ENCODE measurements at regions not wholly inside any gene's neighbourhood (a gene's known extent, or its start where the extent isn't known, plus 50 kb on each side); places are given as distances from the start of the nearest gene placed in this dataset.
A peak's percentile ranks its signal among the peaks of the same experiment; 100 is the strongest.

GRCh38 chr4:138562544-138562991, 320.4 kb upstream of the SLC7A11 start:
- Histone ChIP-seq H3K9me2 (replicated peaks; ENCODE audit: insufficient read depth, low read length) (no peaks in the 10 kb centered on the region), H2AFZ (ENCODE audit: low read length) (no peak overlapping the region), H3K27me3 (ENCODE audit: low read length) (no peaks in the 10 kb centered on the region), H3K4me1 (ENCODE audit: low read length) (no peaks in the 10 kb centered on the region), H3K9ac (ENCODE audit: low read length) (no peak overlapping the region), H3K36me3 (ENCODE audit: insufficient read depth, low read length) (no peaks in the 10 kb centered on the region), H3K79me2 (ENCODE audit: low read length) (no peaks in the 10 kb centered on the region), H3K27ac (ENCODE audit: low read length) (no peak overlapping the region), H4K20me1 (ENCODE audit: insufficient read depth, low read depth, low read length) (no peaks in the 10 kb centered on the region), H3K9me3 (ENCODE audit: low read length) (no peaks in the 10 kb centered on the region), H3K4me2 (ENCODE audit: low read depth, low read length, poor library complexity, severe bottlenecking) (no peak overlapping the region), H3K4me3 (ENCODE audit: low read length) (no peak overlapping the region)
- DNase-seq, result no peak

DNA sequence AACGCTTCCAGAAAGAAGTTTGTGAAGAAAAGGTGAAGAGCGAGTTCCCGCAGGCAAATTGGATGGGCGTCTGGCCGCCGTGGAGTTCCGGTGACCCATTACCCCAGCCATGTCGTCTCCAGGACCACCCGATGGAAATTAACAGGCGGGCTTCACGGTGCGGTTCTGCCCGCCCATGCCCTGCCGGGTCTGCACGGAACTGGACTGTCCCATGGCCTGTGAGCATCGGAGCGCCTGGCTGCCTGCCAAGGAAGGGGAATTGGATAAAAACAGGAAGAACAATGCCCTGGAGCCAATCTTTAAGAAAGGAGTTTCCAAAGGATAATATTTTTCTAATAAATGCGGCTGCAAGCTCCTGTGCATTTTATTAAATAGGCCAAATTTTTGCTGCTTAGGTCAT, 319.8 kb upstream of the SLC7A11 start:
- H3K9ac ChIP-seq (ENCODE audit: low read length), result no peak overlapping the region
- no peaks in the 10 kb centered on the region for H4K20me1 ChIP-seq (ENCODE audit: insufficient read depth, low read depth, low read length)
- H3K36me3 ChIP-seq (ENCODE audit: insufficient read depth, low read length), result no peaks in the 10 kb centered on the region
- no peaks in the 10 kb centered on the region for H3K79me2 ChIP-seq (ENCODE audit: low read length)
- H3K9me2 ChIP-seq (replicated peaks; ENCODE audit: insufficient read depth, low read length), result no peaks in the 10 kb centered on the region
- H3K4me3 ChIP-seq (ENCODE audit: low read length), result no peak overlapping the region
- H3K4me1 ChIP-seq (ENCODE audit: low read length), result no peaks in the 10 kb centered on the region
- no peak overlapping the region for H3K4me2 ChIP-seq (ENCODE audit: low read depth, low read length, poor library complexity, severe bottlenecking)
- no peak for DNase-seq
- no peak overlapping the region for H3K27ac ChIP-seq (ENCODE audit: low read length)
- no peak overlapping the region for H2AFZ ChIP-seq (ENCODE audit: low read length)
- no peaks in the 10 kb centered on the region for H3K9me3 ChIP-seq (ENCODE audit: low read length)
- H3K27me3 ChIP-seq (ENCODE audit: low read length), result no peaks in the 10 kb centered on the region

DNA sequence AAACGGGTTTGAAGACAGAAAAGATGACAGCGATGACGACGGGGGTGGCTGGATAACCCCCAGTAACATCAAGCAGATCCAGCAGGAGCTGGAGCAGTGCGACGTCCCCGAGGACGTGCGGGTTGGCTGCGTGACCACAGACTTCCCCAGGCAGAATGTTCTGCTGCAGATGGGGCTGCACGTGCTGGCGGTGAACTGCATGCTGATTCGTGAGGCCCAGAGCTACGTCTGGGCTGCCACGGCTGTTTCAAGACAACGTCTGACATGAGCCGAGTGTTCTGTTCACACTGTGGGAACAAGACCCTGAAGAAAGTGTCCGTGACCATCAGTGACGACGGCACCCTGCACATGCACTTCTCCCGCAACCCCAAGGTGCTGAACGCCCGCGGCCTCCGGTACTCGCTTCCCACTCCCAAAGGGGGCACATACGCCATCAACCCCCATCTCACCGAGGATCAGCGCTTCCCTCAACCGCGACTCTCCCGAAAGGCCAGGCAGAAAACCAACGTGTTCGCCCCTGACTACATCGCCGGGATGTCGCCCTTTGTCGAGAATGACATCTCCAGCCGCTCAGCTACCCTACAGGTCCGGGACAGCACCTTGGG, 319.2 kb upstream of the SLC7A11 start:
- Histone ChIP-seq H3K9me2 (replicated peaks; ENCODE audit: insufficient read depth, low read length) (no peaks in the 10 kb centered on the region), H3K27ac (ENCODE audit: low read length) (no peak overlapping the region), H3K27me3 (ENCODE audit: low read length) (no peaks in the 10 kb centered on the region), H3K9ac (ENCODE audit: low read length) (no peak overlapping the region), H2AFZ (ENCODE audit: low read length) (no peak overlapping the region), H3K4me3 (ENCODE audit: low read length) (no peak overlapping the region), H3K36me3 (ENCODE audit: insufficient read depth, low read length) (no peaks in the 10 kb centered on the region), H3K4me2 (ENCODE audit: low read depth, low read length, poor library complexity, severe bottlenecking) (no peak overlapping the region), H3K9me3 (ENCODE audit: low read length) (no peaks in the 10 kb centered on the region), H3K79me2 (ENCODE audit: low read length) (no peaks in the 10 kb centered on the region), H4K20me1 (ENCODE audit: insufficient read depth, low read depth, low read length) (no peaks in the 10 kb centered on the region), H3K4me1 (ENCODE audit: low read length) (no peaks in the 10 kb centered on the region)
- no peak for DNase-seq

GRCh38 chr4:138560448-138560847, 318.3 kb upstream of the SLC7A11 start:
- no peak overlapping the region for H3K4me2 ChIP-seq (ENCODE audit: low read depth, low read length, poor library complexity, severe bottlenecking)
- no peak overlapping the region for H3K27ac ChIP-seq (ENCODE audit: low read length)
- H3K4me3 ChIP-seq (ENCODE audit: low read length), result no peak overlapping the region
- no peak overlapping the region for H2AFZ ChIP-seq (ENCODE audit: low read length)
- no peak overlapping the region for H3K9ac ChIP-seq (ENCODE audit: low read length)
- no peaks in the 10 kb centered on the region for H3K4me1 ChIP-seq (ENCODE audit: low read length)
- DNase-seq, result no peak
- H3K79me2 ChIP-seq (ENCODE audit: low read length), result no peaks in the 10 kb centered on the region
- no peaks in the 10 kb centered on the region for H3K9me2 ChIP-seq (replicated peaks; ENCODE audit: insufficient read depth, low read length)
- no peaks in the 10 kb centered on the region for H3K36me3 ChIP-seq (ENCODE audit: insufficient read depth, low read length)
- no peaks in the 10 kb centered on the region for H3K9me3 ChIP-seq (ENCODE audit: low read length)
- H3K27me3 ChIP-seq (ENCODE audit: low read length), result no peaks in the 10 kb centered on the region
- no peaks in the 10 kb centered on the region for H4K20me1 ChIP-seq (ENCODE audit: insufficient read depth, low read depth, low read length)

DNA sequence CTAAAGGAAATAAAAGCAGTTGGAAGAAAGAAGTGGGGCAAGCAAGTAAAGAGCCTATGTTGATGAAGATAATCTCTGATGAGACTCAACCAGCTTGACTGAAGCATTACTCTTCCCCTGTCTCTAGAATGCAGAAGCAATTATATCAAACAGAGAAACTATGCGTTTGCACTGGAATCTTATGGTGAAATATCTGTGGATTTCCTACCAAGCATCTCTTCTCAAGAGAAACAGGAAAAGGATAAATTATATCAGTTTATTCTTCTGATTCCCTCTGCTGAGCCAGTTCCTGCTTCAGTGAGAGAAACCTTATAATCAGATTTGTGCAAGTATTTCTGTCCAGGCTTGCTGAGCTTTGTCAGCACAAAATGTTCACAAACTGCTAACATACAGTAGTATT, 316.7 kb upstream of the SLC7A11 start:
- Histone ChIP-seq H2AFZ (ENCODE audit: low read length) (no peak overlapping the region), H3K4me2 (ENCODE audit: low read depth, low read length, poor library complexity, severe bottlenecking) (no peak overlapping the region), H3K4me1 (ENCODE audit: low read length) (no peaks in the 10 kb centered on the region), H3K9ac (ENCODE audit: low read length) (no peak overlapping the region), H3K9me2 (replicated peaks; ENCODE audit: insufficient read depth, low read length) (no peaks in the 10 kb centered on the region), H4K20me1 (ENCODE audit: insufficient read depth, low read depth, low read length) (no peaks in the 10 kb centered on the region), H3K79me2 (ENCODE audit: low read length) (no peaks in the 10 kb centered on the region), H3K27ac (ENCODE audit: low read length) (no peak overlapping the region), H3K9me3 (ENCODE audit: low read length) (no peaks in the 10 kb centered on the region), H3K4me3 (ENCODE audit: low read length) (no peak overlapping the region), H3K27me3 (ENCODE audit: low read length) (no peaks in the 10 kb centered on the region), H3K36me3 (ENCODE audit: insufficient read depth, low read length) (no peaks in the 10 kb centered on the region)
- no peak for DNase-seq

DNA sequence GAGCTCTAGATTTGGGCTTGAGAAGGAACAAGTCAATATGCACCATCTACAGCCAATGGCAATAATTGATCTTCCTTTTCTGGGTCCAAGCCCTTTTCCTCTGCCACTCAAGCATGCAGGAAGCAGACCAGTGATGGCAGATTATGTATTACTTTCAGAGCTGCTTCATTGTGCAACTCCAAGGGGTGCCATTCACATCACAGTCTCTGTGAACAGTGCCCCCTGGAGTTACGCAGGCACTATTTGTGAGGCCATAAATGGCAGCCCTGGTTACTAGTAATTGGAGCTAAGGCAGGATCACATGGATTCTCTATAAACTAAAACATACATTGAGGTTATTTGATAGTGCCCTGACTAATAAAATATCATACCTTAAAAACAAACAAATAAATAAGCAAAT, 313.4 kb upstream of the SLC7A11 start:
- Histone ChIP-seq H3K4me1 (ENCODE audit: low read length) (no peaks in the 10 kb centered on the region), H3K36me3 (ENCODE audit: insufficient read depth, low read length) (no peaks in the 10 kb centered on the region), H3K9ac (ENCODE audit: low read length) (no peak overlapping the region), H3K4me2 (ENCODE audit: low read depth, low read length, poor library complexity, severe bottlenecking) (no peak overlapping the region), H3K27ac (ENCODE audit: low read length) (no peak overlapping the region), H3K9me2 (replicated peaks; ENCODE audit: insufficient read depth, low read length) (no peaks in the 10 kb centered on the region), H3K9me3 (ENCODE audit: low read length) (no peaks in the 10 kb centered on the region), H3K27me3 (ENCODE audit: low read length) (no peaks in the 10 kb centered on the region), H4K20me1 (ENCODE audit: insufficient read depth, low read depth, low read length) (no peaks in the 10 kb centered on the region), H3K4me3 (ENCODE audit: low read length) (no peak overlapping the region), H3K79me2 (ENCODE audit: low read length) (no peaks in the 10 kb centered on the region), H2AFZ (ENCODE audit: low read length) (no peak overlapping the region)
- peak; percentile 77 for DNase-seq

GRCh38 chr4:138555108-138555507, 313.0 kb upstream of the SLC7A11 start:
- Histone ChIP-seq H3K36me3 (ENCODE audit: insufficient read depth, low read length) (no peaks in the 10 kb centered on the region), H3K4me1 (ENCODE audit: low read length) (no peaks in the 10 kb centered on the region), H3K4me3 (ENCODE audit: low read length) (no peak overlapping the region), H4K20me1 (ENCODE audit: insufficient read depth, low read depth, low read length) (no peaks in the 10 kb centered on the region), H3K9me3 (ENCODE audit: low read length) (no peaks in the 10 kb centered on the region), H3K27me3 (ENCODE audit: low read length) (no peaks in the 10 kb centered on the region), H3K9ac (ENCODE audit: low read length) (no peak overlapping the region), H2AFZ (ENCODE audit: low read length) (no peak overlapping the region), H3K4me2 (ENCODE audit: low read depth, low read length, poor library complexity, severe bottlenecking) (no peak overlapping the region), H3K9me2 (replicated peaks; ENCODE audit: insufficient read depth, low read length) (no peaks in the 10 kb centered on the region), H3K79me2 (ENCODE audit: low read length) (no peaks in the 10 kb centered on the region), H3K27ac (ENCODE audit: low read length) (no peak overlapping the region)
- no peak for DNase-seq

- H3K9me2 ChIP-seq (replicated peaks; ENCODE audit: insufficient read depth, low read length), result no peaks in the 10 kb centered on the region
- H3K9me3 ChIP-seq (ENCODE audit: low read length), result no peaks in the 10 kb centered on the region
- no peak overlapping the region for H3K4me3 ChIP-seq (ENCODE audit: low read length)
- H3K9ac ChIP-seq (ENCODE audit: low read length), result no peak overlapping the region
- H3K27ac ChIP-seq (ENCODE audit: low read length), result no peak overlapping the region
- H2AFZ ChIP-seq (ENCODE audit: low read length), result no peak overlapping the region
- H3K79me2 ChIP-seq (ENCODE audit: low read length), result no peaks in the 10 kb centered on the region
- H4K20me1 ChIP-seq (ENCODE audit: insufficient read depth, low read depth, low read length), result no peaks in the 10 kb centered on the region
- no peak for DNase-seq
- no peak overlapping the region for H3K4me2 ChIP-seq (ENCODE audit: low read depth, low read length, poor library complexity, severe bottlenecking)
- no peaks in the 10 kb centered on the region for H3K36me3 ChIP-seq (ENCODE audit: insufficient read depth, low read length)
- H3K4me1 ChIP-seq (ENCODE audit: low read length), result no peaks in the 10 kb centered on the region
- no peaks in the 10 kb centered on the region for H3K27me3 ChIP-seq (ENCODE audit: low read length)
Measured at GRCh38 chr4:138553001-138553845, 311.1 kb upstream of the SLC7A11 start.

Data from Karpas-422 (cell line).